ENCODE measurements at regions not wholly inside any gene's neighbourhood (a gene's known extent, or its start where the extent isn't known, plus 50 kb on each side); places are given as distances from the start of the nearest gene placed in this dataset.
"Not testable (repeated sequence)": the region's sequence is repeated elsewhere in the genome, so short reads cannot be mapped to it uniquely, and the experiment has no call there.

DNA sequence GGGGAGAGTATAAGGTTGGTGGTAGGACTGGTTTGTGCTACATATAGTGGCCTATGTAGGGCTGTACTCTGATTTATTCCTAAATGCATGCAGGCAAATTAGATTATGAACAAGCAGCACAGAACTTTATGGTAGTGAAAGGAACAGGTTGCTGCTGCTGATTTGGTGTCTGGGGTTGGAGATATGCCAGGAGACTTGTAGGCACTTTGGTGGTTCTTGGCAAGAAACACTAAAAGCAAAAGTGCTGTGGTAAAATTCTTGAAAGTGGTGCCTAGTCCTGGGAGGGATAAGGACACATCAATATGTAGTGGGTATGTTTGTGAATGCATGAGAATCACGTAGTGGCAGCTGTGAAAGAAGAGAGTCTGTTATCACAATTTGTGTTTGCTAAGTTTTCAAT lies 2126.0 kb downstream of the TP53TG3F start:
- peaks cover 13% of the 10 kb centered on the region for H3K9me3 Mint-ChIP-seq (ENCODE audit: low read depth)
- H3K4me1 Mint-ChIP-seq (ENCODE audit: low read depth): no peaks in the 10 kb centered on the region
- H3K27me3 Mint-ChIP-seq: no peaks in the 10 kb centered on the region
- H3K4me3 Mint-ChIP-seq: no peak overlapping the region
- H3K36me3 Mint-ChIP-seq: no peaks in the 10 kb centered on the region
- no peak overlapping the region for H3K27ac Mint-ChIP-seq

DNA sequence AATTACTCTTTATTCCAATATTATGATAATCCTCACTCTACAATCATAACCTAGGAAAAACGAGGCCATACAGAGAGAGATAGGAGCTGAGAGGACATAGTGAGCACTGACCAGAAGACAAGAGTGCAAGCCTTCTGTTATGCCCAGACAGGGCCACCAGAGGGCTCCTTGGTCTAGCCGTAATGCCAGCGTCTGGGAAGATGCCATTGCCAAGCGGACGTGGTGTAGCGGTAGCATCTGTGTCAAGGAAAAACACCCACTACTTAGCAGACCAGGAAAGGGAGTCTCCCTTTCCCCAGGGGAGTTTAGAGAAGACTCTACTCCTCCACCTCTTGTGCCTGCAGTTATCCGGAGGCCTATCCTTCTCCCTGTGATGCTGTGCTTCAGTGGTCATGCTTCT lies 2131.5 kb downstream of the TP53TG3F start:
- not testable (repeated sequence) for H3K36me3 Mint-ChIP-seq; H3K27me3 Mint-ChIP-seq; H3K4me1 Mint-ChIP-seq (ENCODE audit: low read depth); H3K27ac Mint-ChIP-seq; H3K9me3 Mint-ChIP-seq (ENCODE audit: low read depth); H3K4me3 Mint-ChIP-seq

DNA sequence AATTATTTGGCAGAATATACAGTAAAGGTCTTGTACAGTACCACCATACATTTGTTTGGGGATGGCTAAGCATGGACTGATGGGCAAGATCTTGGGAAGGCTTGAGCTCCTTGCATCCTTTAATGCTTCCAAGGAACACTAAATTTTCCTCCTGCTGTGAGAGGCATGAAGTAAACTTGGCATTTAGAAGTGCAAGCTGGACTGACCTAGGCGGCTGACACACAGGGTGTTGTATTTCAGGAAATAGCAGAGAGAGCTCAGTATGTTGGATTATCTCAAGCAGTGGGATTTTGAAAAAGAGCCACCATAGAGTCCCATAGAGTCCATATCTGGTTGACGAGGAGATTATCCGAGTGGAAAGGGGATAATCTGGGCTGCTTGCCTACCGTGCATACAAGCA lies 2137.1 kb downstream of the TP53TG3F start:
- Mint-ChIP-seq H3K4me1 (ENCODE audit: low read depth) (no peaks in the 10 kb centered on the region), H3K9me3 (ENCODE audit: low read depth) (peaks cover 18% of the 10 kb centered on the region), H3K36me3 (no peaks in the 10 kb centered on the region), H3K4me3 (no peak overlapping the region), H3K27me3 (no peaks in the 10 kb centered on the region), H3K27ac (no peak overlapping the region)

DNA sequence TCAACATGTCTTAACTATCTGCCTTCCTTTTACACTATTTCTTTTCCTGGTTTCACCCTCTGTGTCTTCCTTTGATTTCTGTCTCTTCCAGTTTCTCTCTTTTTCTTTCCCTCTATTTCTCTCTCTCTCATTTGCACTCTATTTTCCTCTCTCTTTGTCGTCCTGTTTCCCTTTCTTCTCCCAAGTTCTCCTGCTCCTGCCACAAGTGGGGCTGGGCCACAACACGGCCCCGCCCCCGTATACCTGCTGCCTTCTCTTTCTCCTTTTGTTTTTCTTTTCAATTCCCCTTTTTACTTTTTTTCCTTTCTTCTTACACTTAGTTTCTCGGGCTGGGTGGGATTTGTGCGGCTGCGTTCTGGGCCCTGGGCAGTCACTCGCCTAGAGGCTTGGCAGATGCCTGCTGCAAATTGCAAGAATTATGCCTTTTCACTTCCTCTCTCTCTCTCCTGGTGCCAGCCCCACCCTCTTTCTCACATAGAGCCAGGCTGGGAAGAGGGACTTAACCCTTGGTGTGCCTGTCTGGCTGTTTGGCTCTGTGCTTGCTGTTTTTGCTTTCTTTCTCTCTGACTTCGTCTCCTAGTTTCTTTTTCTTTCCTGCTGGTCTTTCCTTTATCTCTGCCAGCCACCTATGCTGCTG lies 2139.4 kb downstream of the TP53TG3F start:
- Mint-ChIP-seq H3K4me1 (ENCODE audit: low read depth) (no peaks in the 10 kb centered on the region), H3K27me3 (no peaks in the 10 kb centered on the region), H3K36me3 (no peaks in the 10 kb centered on the region), H3K4me3 (no peak overlapping the region), H3K27ac (no peak overlapping the region), H3K9me3 (ENCODE audit: low read depth) (peaks cover 18% of the 10 kb centered on the region)

DNA sequence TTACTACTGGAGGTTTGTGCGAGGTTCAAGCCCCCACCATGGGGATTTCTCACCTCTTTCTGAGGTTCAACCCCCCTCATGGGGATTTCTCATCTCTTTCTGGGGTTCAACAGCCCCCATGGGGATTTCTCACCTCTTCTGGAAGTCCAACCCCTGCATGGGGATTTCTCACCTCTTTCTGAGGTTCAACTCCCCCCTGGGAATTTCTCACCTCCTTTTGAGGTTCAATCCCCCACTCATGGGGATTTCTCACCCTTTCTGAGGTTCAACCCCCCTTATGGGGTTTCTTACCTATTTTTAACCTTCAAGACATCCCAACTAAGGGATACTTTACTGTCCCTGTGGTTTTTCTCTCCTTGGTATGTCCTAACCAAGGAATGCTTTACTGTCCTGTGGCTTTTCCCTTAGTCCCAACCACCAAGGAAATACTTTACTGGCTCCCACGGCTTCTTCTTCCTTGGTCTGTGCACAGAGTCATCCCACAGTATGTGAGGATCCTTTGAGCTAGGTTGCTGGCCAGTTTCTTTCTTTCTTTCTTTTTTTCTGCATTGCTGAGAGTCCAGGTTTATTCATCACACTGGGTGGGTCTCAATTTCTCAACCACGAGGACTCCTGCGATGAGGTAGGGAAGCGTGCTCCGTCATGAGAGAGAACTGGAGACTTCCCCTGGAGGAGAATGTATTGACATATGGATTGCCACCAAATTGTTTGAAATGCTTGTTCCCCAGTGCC lies 2140.2 kb downstream of the TP53TG3F start:
- no peaks in the 10 kb centered on the region for H3K27me3 Mint-ChIP-seq
- no peak overlapping the region for H3K27ac Mint-ChIP-seq
- no peak overlapping the region for H3K4me3 Mint-ChIP-seq
- no peaks in the 10 kb centered on the region for H3K4me1 Mint-ChIP-seq (ENCODE audit: low read depth)
- peaks cover 18% of the 10 kb centered on the region for H3K9me3 Mint-ChIP-seq (ENCODE audit: low read depth)
- no peaks in the 10 kb centered on the region for H3K36me3 Mint-ChIP-seq

DNA sequence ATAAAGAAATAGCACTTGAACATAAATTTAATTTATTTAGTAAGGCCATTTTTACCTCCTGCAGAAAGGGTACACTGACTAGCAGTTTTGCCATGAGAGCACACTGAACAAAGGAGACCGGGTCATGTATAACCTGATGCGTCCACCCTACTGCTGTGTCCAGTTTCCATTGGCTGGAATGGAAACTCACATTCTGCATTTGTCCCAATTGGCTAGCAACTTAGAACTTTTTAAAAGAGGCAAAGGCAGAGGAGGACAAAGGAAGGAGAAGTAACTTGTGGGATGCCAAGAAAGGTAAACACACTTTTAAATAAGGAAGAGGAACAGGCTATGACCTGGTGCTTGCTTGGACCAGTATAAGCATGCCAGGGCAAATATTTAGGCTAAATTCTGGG lies 2140.7 kb downstream of the TP53TG3F start:
- H3K27me3 Mint-ChIP-seq; H3K27ac Mint-ChIP-seq; H3K4me1 Mint-ChIP-seq (ENCODE audit: low read depth); H3K36me3 Mint-ChIP-seq; H3K4me3 Mint-ChIP-seq: not testable (repeated sequence)
- H3K9me3 Mint-ChIP-seq (ENCODE audit: low read depth): peaks cover 18% of the 10 kb centered on the region

DNA sequence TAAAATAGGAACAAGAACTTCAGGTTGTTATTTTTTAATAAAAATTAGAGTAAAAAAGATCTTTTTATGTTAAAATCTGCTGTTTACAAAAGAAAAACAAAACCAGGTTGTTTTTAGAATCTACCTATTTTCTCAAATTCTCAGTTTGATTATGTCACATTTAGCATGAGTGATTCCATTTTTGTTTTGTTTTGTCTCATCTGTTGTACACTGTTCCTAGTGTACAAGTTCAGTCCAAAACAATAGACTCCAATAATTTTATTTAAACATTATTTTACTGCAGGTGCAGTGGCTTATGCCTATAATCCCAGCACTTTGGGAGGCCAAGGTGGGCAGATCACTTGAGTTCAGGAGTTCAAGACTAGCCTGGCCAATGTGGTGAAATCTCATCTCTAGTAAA lies 2142.7 kb downstream of the TP53TG3F start:
- Mint-ChIP-seq H3K9me3 (ENCODE audit: low read depth) (peaks cover 15% of the 10 kb centered on the region), H3K36me3 (no peaks in the 10 kb centered on the region), H3K27ac (no peak overlapping the region), H3K4me3 (no peak overlapping the region), H3K4me1 (ENCODE audit: low read depth) (no peaks in the 10 kb centered on the region), H3K27me3 (no peaks in the 10 kb centered on the region)

DNA sequence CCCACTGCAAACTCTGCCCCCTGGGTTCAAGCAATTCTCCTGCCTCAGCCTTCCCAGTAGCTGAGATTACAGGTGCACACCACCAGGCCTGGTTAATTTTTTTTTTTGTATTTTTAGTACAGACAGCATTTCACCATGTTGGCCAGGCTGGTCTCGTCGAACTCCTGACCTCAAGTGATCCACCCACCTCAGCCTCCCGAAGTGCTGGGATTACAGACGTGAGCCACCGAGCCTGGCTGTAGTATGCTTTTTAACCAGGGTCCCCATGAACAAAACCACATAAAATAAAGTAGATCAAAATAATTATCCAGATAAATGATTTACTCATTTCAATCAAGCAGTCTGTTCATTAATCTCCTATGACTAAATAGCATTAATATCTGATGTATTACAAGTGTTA lies 2144.0 kb downstream of the TP53TG3F start:
- H3K4me3 Mint-ChIP-seq; H3K4me1 Mint-ChIP-seq (ENCODE audit: low read depth); H3K36me3 Mint-ChIP-seq; H3K27ac Mint-ChIP-seq; H3K27me3 Mint-ChIP-seq: not testable (repeated sequence)
- H3K9me3 Mint-ChIP-seq (ENCODE audit: low read depth): peaks cover 11% of the 10 kb centered on the region

DNA sequence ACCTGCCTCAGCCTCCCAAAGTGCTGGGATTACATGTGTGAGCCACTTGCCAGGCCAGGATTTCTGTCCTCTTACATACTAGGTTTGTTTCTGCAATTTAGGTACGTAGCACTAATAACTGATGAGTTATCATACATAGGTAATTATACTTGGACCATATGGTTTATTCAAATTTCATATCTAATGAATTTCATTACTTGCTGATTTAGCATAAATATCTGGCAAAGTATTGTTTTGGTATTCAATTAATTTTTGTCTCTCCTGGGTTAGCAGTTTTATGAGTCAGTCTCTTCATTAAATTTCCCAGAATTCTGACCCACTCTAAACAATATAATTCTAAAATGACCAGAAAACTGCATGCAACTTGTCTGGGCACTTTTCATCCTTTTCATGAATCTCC lies 2146.5 kb downstream of the TP53TG3F start:
- Mint-ChIP-seq H3K4me1 (ENCODE audit: low read depth) (no peaks in the 10 kb centered on the region), H3K4me3 (no peak overlapping the region), H3K27me3 (no peaks in the 10 kb centered on the region), H3K27ac (no peak overlapping the region), H3K9me3 (ENCODE audit: low read depth) (peaks cover 4% of the 10 kb centered on the region), H3K36me3 (no peaks in the 10 kb centered on the region)

DNA sequence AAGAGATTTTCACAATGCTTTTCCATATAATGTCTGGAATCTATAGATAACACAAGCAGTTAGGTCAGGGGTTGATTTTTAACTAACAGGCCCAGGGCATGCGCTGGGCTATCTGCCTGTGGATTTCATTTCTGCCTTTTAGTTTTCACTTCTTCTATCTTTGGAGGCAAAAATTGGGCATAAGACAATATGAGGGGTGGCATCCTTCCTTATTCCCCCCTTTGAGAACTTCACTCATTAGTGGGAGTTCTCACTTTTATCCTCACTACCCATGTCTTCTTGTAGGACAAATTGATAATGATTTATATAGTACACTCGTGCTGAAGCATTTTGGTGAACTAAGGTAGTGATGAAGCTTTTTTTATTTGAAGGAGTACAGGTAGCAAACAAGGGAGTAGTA lies 2155.5 kb downstream of the TP53TG3F start:
- H3K27me3 Mint-ChIP-seq; H3K4me1 Mint-ChIP-seq (ENCODE audit: low read depth); H3K36me3 Mint-ChIP-seq; H3K4me3 Mint-ChIP-seq; H3K27ac Mint-ChIP-seq: not testable (repeated sequence)
- peaks cover 20% of the 10 kb centered on the region for H3K9me3 Mint-ChIP-seq (ENCODE audit: low read depth)

DNA sequence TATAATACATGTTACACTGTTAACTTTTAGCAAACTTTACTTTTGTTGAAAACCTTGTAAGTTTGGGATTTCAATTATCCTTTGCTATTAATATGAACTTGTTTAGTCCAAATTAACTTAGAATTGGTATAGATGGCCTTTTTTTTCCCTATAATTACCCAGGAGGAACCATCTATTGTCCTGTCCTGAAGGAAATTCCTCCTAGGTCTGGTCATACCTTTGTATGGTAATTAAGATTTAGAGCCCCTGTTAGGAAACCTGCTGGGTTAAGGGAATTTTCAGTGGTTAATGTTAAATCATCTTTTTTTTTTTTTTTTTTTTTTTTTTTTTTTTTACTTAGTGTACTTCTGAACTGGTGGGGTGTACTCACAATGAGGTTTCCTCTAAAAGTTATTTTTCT lies 2159.8 kb downstream of the TP53TG3F start:
- not testable (repeated sequence) for H3K27me3 Mint-ChIP-seq; H3K4me3 Mint-ChIP-seq; H3K27ac Mint-ChIP-seq; H3K4me1 Mint-ChIP-seq (ENCODE audit: low read depth); H3K36me3 Mint-ChIP-seq
- peaks cover 25% of the 10 kb centered on the region for H3K9me3 Mint-ChIP-seq (ENCODE audit: low read depth)

DNA sequence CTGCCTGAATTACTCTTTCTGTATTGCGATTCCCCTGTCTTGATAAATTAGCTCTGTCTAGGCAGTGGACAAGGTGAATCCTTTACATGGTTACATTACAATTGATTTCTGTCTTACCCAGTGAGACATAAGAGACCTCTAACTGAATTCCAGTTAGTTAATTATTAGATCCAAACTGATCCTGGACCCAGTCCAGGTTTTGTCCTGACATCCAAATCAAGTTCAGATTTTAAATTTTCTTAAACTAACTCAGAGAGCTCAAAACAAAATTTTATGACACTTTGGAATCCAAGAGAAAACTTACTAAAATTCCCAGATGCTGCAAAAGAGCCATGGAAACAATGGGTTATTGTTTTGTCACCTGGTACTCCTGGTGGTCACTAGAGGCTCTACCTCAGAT lies 2166.6 kb downstream of the TP53TG3F start:
- no peak overlapping the region for H3K4me3 Mint-ChIP-seq
- no peaks in the 10 kb centered on the region for H3K27me3 Mint-ChIP-seq
- H3K9me3 Mint-ChIP-seq (ENCODE audit: low read depth): peaks cover 5% of the 10 kb centered on the region
- no peak overlapping the region for H3K27ac Mint-ChIP-seq
- no peaks in the 10 kb centered on the region for H3K36me3 Mint-ChIP-seq
- H3K4me1 Mint-ChIP-seq (ENCODE audit: low read depth): no peaks in the 10 kb centered on the region

DNA sequence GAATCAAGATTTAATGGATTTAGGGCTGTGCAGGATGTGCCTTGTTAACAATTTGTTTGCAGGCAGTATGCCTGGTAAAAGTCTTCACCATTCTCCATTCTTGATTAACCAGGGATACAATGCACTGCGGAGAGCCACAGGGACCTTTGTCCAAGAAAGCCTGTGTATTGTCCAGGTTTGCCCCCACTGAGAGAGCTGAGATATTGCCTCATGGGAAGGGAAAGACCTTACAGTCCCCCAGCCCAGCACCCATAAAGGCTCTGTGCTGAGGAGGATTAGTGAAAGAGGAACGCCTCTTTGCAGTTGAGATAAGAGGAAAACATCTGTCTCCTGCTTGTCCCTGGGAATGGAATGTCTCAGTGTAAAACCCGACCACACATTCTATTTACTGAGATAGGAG lies 2169.6 kb downstream of the TP53TG3F start:
- H3K9me3 Mint-ChIP-seq (ENCODE audit: low read depth): peaks cover 7% of the 10 kb centered on the region
- H3K27ac Mint-ChIP-seq: no peak overlapping the region
- no peaks in the 10 kb centered on the region for H3K36me3 Mint-ChIP-seq
- no peaks in the 10 kb centered on the region for H3K27me3 Mint-ChIP-seq
- H3K4me3 Mint-ChIP-seq: no peak overlapping the region
- H3K4me1 Mint-ChIP-seq (ENCODE audit: low read depth): no peaks in the 10 kb centered on the region

DNA sequence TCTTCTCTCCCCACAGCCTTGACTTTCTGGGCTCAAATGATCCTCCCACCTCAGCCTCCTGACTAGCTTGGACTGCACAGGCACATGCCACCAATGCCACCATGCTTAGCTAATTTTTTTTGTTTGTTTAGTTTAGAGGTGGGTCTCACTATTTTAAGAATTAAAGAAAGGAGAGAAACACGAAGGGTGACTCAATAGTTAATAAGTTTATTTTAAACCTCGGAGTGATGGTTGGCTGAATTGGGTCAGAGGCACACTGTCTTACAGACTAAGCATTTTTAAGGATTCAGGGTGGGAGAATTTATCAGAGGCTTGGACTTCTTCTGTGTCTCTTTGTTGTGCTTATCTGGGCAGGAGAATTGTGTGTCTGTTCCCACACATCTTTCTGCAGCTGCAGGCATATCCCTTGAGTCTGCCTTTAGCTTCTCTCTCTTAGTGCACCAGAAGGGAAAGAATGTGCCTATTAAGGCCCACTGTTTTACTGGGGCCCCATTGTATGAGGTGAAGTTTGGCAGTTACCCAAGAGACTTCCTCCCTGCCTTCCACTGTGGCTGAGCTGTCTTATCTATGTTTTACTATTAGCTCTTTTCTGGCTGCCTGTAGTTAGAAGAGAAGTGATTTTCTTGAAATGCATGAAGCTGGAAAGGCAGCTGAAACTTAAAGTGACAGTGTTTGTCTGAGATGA lies 2172.0 kb downstream of the TP53TG3F start:
- no peaks in the 10 kb centered on the region for H3K4me1 Mint-ChIP-seq (ENCODE audit: low read depth)
- peaks cover 6% of the 10 kb centered on the region for H3K9me3 Mint-ChIP-seq (ENCODE audit: low read depth)
- H3K36me3 Mint-ChIP-seq: no peaks in the 10 kb centered on the region
- H3K27ac Mint-ChIP-seq: no peak overlapping the region
- no peaks in the 10 kb centered on the region for H3K27me3 Mint-ChIP-seq
- H3K4me3 Mint-ChIP-seq: no peak overlapping the region

DNA sequence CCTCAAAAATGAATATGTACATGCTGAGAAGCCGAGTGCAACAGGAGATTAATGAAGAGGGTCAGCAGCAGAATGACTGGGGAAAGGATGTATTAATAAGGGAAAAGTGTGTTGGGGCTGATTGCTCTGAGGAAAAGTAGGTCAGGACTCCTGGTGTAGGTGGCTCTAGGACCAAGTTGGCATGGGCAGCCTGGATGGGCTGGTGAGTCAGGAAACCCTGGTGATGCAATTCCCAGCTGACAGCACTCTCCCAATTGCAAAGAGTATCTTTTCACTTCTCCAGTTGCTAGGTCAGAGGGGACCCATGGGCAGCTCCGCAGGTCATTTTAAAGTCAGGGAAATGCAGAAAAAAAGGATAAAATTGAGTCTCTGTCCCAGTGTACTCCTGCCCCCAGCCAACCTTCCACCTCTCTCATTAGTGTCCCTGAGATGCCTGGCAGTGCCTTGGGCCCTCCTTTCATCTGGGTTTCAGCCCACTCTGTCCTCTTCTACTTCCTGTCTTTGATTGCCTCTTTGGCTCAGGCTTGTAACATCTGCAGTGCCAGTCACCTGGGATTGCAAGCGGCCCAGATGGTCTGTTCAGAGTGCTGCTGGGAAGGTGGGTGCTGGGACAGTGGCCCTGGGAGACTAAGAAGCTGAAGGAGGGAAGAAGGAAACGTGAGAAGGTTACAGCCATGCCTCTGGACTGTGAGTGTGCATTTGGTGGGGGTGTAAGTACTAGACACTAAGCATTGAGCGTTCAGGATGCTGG lies 2177.2 kb downstream of the TP53TG3F start:
- Mint-ChIP-seq H3K27ac (no peak overlapping the region), H3K27me3 (no peaks in the 10 kb centered on the region), H3K4me3 (no peak overlapping the region), H3K9me3 (ENCODE audit: low read depth) (peaks cover 15% of the 10 kb centered on the region), H3K36me3 (no peaks in the 10 kb centered on the region), H3K4me1 (ENCODE audit: low read depth) (no peaks in the 10 kb centered on the region)
